Brain microvascular endothelial cell (primary cell): ENCODE measurements at regions not wholly inside any gene's neighbourhood (a gene's known extent, or its start where the extent isn't known, plus 50 kb on each side); places are given as distances from the start of the nearest gene placed in this dataset.

ENCODE experiments used
- DNase-seq: peaks from one replicate; pipeline ENCODE4 v3.0.0-alpha.2; 2020
- H3K27ac ChIP-seq: fragments of 250-450 bp; sonication (Bioruptor Pico); 2 replicates; pipeline ENCODE4 v1.5.1; 2020; ENCODE audit warnings: mild to moderate bottlenecking, moderate library complexity
- H3K27me3 ChIP-seq: fragments of 250-450 bp; sonication (Bioruptor Pico); replicated peaks from 2 replicates; pipeline ENCODE4 v1.5.1; 2020; ENCODE audit warnings: mild to moderate bottlenecking
- H3K36me3 ChIP-seq: fragments of 250-450 bp; sonication (Bioruptor Pico); replicated peaks from 2 replicates; pipeline ENCODE4 v1.5.1; 2020; ENCODE audit warnings: mild to moderate bottlenecking
- H3K4me3 ChIP-seq: 2 replicates; pipeline ENCODE4 v1.5.1; 2011; ENCODE audit warnings: low read depth, mild to moderate bottlenecking, control low read depth, low read length, moderate library complexity
- CTCF ChIP-seq: IDR thresholded peaks from 2 replicates; pipeline ENCODE4 v1.5.1; 2011; ENCODE audit warnings: low read depth, mild to moderate bottlenecking, moderate library complexity, low read length, control low read depth, inconsistent platforms; ENCODE audit errors: missing control alignments
- in situ Hi-C: cut with HindIII; loops from 2 replicates; pipeline ENCODE4 v1.10.0; 2017; ENCODE audit warnings: low sequenced_read_pairs, low pct_ligation_motif_present

- H3K27ac ChIP-seq, result no peak overlapping the region
- no peaks in the 10 kb centered on the region for H3K36me3 ChIP-seq
- TF ChIP-seq CTCF, result peak; percentile 86
- in situ Hi-C loops, result no loop called here
- no peak overlapping the region for H3K4me3 ChIP-seq
- no peaks in the 10 kb centered on the region for H3K27me3 ChIP-seq
- peak; percentile 48 for DNase-seq
These were observed 145.1 kb upstream of the DIO2 start for GRCh38 chr14:80356413-80356812.

- Histone ChIP-seq H3K36me3 (no peaks in the 10 kb centered on the region), H3K27me3 (no peaks in the 10 kb centered on the region), H3K27ac (no peak overlapping the region), H3K4me3 (no peak overlapping the region)
- in situ Hi-C loops, result no loop called here
- DNase-seq, result no peak
- TF ChIP-seq CTCF, result no peak
These were observed 143.7 kb upstream of the DIO2 start for GRCh38 chr14:80354860-80355581.

DNA sequence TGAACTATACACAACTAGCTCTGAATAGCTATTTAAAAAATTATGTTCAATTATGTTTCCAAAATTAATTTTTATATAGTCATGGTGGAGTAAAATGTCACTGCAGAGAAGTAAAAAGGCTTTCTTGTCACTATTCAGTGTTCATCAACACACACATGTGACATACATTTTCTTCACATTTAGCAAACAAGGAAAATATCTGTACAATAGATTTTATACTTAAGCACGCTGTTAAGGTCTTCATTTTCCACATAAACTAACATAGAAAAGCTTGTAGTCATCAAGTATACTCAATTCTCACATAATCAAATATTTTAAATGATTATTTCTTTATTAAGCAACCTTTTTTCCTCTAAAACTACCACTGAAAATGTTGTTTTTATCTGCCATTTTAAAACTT, 141.2 kb upstream of the DIO2 start:
- Histone ChIP-seq H3K27ac (no peak overlapping the region), H3K36me3 (no peaks in the 10 kb centered on the region), H3K4me3 (no peak overlapping the region), H3K27me3 (no peaks in the 10 kb centered on the region)
- TF ChIP-seq CTCF, result no peak
- no peak for DNase-seq
- in situ Hi-C loops, result no loop called here

DNA sequence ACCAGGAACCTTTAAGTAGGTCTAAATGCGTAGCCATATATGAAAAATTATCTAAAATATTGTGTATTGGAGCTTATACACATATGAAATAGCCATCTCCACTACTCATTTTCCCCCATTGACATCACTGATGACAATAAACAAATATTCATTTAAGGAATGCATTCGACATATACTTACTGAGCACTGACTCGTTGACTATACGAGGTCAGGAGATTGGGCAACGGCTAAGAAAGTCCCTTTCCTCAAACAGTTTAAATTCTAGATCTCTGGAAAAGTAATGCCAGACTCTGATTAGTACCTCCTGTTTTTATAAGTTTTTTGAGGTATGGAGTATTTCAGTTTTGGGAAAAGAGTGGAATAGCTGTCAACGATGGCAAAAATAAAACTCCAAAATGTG, 139.4 kb upstream of the DIO2 start:
- no peak for DNase-seq
- no peak for TF ChIP-seq CTCF
- in situ Hi-C loops, result no loop called here
- H3K27me3 ChIP-seq, result no peaks in the 10 kb centered on the region
- no peak overlapping the region for H3K27ac ChIP-seq
- no peak overlapping the region for H3K4me3 ChIP-seq
- no peaks in the 10 kb centered on the region for H3K36me3 ChIP-seq

GRCh38 chr14:80346395-80346794, 135.1 kb upstream of the DIO2 start:
- no peaks in the 10 kb centered on the region for H3K36me3 ChIP-seq
- no peak for TF ChIP-seq CTCF
- in situ Hi-C loops, result no loop called here
- no peak overlapping the region for H3K4me3 ChIP-seq
- H3K27me3 ChIP-seq, result no peaks in the 10 kb centered on the region
- H3K27ac ChIP-seq, result no peak overlapping the region
- DNase-seq, result no peak

GRCh38 chr14:80344208-80344607, 132.9 kb upstream of the DIO2 start:
- no peak overlapping the region for H3K4me3 ChIP-seq
- in situ Hi-C loops, result no loop called here
- H3K36me3 ChIP-seq, result no peaks in the 10 kb centered on the region
- no peak overlapping the region for H3K27ac ChIP-seq
- TF ChIP-seq CTCF, result no peak
- H3K27me3 ChIP-seq, result no peaks in the 10 kb centered on the region
- DNase-seq, result no peak
